ENCODE measurements at regions not wholly inside any gene's neighbourhood (a gene's known extent, or its start where the extent isn't known, plus 50 kb on each side); places are given as distances from the start of the nearest gene placed in this dataset.

DNA sequence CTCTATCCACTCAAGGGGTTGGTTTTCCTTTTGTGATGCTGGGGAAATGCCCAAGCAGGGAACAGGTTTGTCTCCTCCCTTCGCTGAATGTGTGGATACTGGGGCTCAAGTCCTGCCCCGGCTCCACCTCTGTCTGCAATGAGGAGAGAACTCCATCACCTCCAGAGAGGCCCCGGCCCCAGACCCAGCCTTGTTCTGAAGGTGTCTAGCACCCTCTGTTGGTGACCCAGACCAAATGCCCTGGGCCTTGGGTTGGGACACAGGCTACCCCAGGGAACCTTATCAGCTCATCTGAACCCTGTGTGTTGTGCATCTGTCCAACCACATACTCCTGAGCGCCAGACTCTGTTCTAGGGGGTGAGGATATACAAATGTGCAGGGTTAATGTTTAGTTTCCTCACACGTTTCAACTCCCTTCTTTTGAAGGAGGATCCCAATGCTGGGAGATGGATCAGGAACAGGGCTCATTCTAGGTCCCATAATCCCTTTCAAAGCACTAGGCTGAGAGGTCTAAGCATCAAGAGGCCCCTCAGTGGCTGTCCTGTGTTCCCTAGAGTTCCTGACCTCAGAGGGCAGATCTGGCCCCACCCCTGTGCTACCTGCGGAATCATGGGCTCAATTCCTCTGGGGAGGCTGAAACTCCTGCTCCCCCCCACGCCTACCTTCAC lies 112.5 kb upstream of the SLC7A1 start:
- Histone ChIP-seq H3K56ac (ENCODE audit: insufficient read length, low read depth, low read length) (no peak overlapping the region), H3K23me2 (ENCODE audit: insufficient read length, low read depth, low read length, poor library complexity, severe bottlenecking) (no peaks in the 10 kb centered on the region), H2AK5ac (ENCODE audit: insufficient read length, low read length) (no peak overlapping the region), H3K27ac (ENCODE audit: insufficient read length, low read depth, low read length) (no peak overlapping the region), H4K8ac (replicated peaks; ENCODE audit: insufficient read length, low read depth, low read length) (no peak overlapping the region), H3K27me3 (ENCODE audit: insufficient read depth, low read length) (no peaks in the 10 kb centered on the region), H3K23ac (ENCODE audit: insufficient read length, low read depth, low read length) (no peak overlapping the region), H3K9ac (ENCODE audit: extremely low read depth, insufficient read length, low read length) (no peak overlapping the region), H4K20me1 (ENCODE audit: control insufficient read depth, insufficient read depth, insufficient read length) (peaks cover 2% of the 10 kb centered on the region), H2AFZ (ENCODE audit: low read length) (no peak overlapping the region), H3K79me2 (ENCODE audit: insufficient read depth, low read length) (no peaks in the 10 kb centered on the region), H2BK120ac (ENCODE audit: low read depth, low read length, poor library complexity, severe bottlenecking) (no peak overlapping the region), H2BK5ac (ENCODE audit: insufficient read length, low read length) (no peak overlapping the region), H3K4ac (ENCODE audit: low read depth, low read length) (no peak overlapping the region), H4K91ac (ENCODE audit: insufficient read length, low read depth, low read length) (no peak overlapping the region), H3T11ph (ENCODE audit: low read length) (no peak overlapping the region), H2BK20ac (ENCODE audit: low read depth, low read length, poor library complexity, severe bottlenecking) (no peak overlapping the region), H2BK15ac (ENCODE audit: low read depth, low read length) (no peak overlapping the region), H4K5ac (ENCODE audit: insufficient read length, low read depth, low read length) (no peak overlapping the region), H3K18ac (ENCODE audit: insufficient read length, low read depth, low read length) (no peak overlapping the region), H3K9me3 (ENCODE audit: control insufficient read depth, low read depth, low read length) (no peaks in the 10 kb centered on the region), H3K4me1 (ENCODE audit: insufficient read depth, low read length) (no peaks in the 10 kb centered on the region), H3K4me2 (ENCODE audit: insufficient read depth, insufficient read length, low read length) (no peak overlapping the region), H2BK12ac (ENCODE audit: insufficient read length, low read depth, low read length) (no peak overlapping the region), H3K79me1 (ENCODE audit: insufficient read depth, low read depth, low read length, poor library complexity, severe bottlenecking) (no peaks in the 10 kb centered on the region), H3K14ac (ENCODE audit: insufficient read depth, low read length) (no peak overlapping the region)
- H3K27ac Mint-ChIP-seq, result no peak overlapping the region
- TF ChIP-seq, protein P1, sequence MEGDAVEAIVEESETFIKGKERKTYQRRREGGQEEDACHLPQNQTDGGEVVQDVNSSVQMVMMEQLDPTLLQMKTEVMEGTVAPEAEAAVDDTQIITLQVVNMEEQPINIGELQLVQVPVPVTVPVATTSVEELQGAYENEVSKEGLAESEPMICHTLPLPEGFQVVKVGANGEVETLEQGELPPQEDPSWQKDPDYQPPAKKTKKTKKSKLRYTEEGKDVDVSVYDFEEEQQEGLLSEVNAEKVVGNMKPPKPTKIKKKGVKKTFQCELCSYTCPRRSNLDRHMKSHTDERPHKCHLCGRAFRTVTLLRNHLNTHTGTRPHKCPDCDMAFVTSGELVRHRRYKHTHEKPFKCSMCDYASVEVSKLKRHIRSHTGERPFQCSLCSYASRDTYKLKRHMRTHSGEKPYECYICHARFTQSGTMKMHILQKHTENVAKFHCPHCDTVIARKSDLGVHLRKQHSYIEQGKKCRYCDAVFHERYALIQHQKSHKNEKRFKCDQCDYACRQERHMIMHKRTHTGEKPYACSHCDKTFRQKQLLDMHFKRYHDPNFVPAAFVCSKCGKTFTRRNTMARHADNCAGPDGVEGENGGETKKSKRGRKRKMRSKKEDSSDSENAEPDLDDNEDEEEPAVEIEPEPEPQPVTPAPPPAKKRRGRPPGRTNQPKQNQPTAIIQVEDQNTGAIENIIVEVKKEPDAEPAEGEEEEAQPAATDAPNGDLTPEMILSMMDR (conservative IDR thresholded peaks at IDR 0.05), result peak; percentile 90
- DNase-seq, result peak; percentile 86
- H3K4me1 Mint-ChIP-seq, result peaks cover 7 to 12% of the 10 kb centered on the region in 2 experiments
- peaks cover 13% of the 10 kb centered on the region for H3K27me3 Mint-ChIP-seq (ENCODE audit: low read depth)
- no CpG with 5 or more reads among the region's 7 CpGs for WGBS (ENCODE audit: extremely low coverage, insufficient read length, low lambda C conversion rate)
- no peak overlapping the region for H3K4me3 Mint-ChIP-seq
- no peaks in the 10 kb centered on the region; a peak in 2 of 7 replicates for H3K36me3 Mint-ChIP-seq (ENCODE audit: insufficient read depth in 1 of 3, low read depth in 3 of 3)
- H3K9me3 Mint-ChIP-seq, result peaks cover 0 to 5% of the 10 kb centered on the region in 2 experiments; a peak in 1 of 5 replicates

Data from H9 (cell line).